PC-9 (cell line): ENCODE measurements at regions not wholly inside any gene's neighbourhood (a gene's known extent, or its start where the extent isn't known, plus 50 kb on each side); places are given as distances from the start of the nearest gene placed in this dataset.

ENCODE experiments used
- BruUV-seq: library from RNA; stranded (reverse); fragments of 400-500 nt; replicated peaks from 2 replicates; lab custom pipeline; 2021; lab: Mats Ljungman, UMichigan
- CTCF ChIA-PET: fragments of 300-600 bp; sonication (Branson Sonifier 250); formaldehyde crosslinking; loops from one replicate; lab custom pipeline; 2022; ENCODE audit warnings: antibody characterized with exemption; lab: Charles Lee
- POLR2A ChIA-PET: fragments of 300-600 bp; sonication (Branson Sonifier 250); formaldehyde crosslinking; loops from one replicate; lab custom pipeline; 2022; ENCODE audit warnings: antibody characterized with exemption; ENCODE audit not compliant: unreplicated experiment; lab: Charles Lee
- DNase-seq, 2 experiments: peaks; one replicate each; pipeline versions ENCODE4 v3.0.0 to v3.0.0-alpha.2; 2015 to 2022; ENCODE audit warnings: mixed read lengths in 1 of 2
- H2AFZ ChIP-seq: fragments of 200-600 bp; sonication (generic); 2 replicates; pipeline ENCODE4 v1.8.1; 2017; ENCODE audit warnings: antibody characterized with exemption
- H3F3A ChIP-seq: fragments of 200-600 bp; sonication (generic); 2 replicates; pipeline ENCODE4 v1.8.1; 2017; ENCODE audit warnings: antibody characterized with exemption, mild to moderate bottlenecking, low read depth; ENCODE audit not compliant: insufficient read depth
- H3K27ac ChIP-seq: fragments of 200-600 bp; sonication (generic); 2 replicates; pipeline ENCODE4 v1.6.1; 2016; ENCODE audit warnings: mixed run types
- H3K27me3 ChIP-seq: fragments of 200-600 bp; sonication (generic); 2 replicates; pipeline ENCODE4 v1.6.1; 2016; ENCODE audit warnings: low read depth, mixed run types; ENCODE audit not compliant: insufficient read depth
- H3K36me3 ChIP-seq: fragments of 200-600 bp; sonication (generic); 2 replicates; pipeline ENCODE4 v1.6.1; 2016; ENCODE audit warnings: low read depth, mixed run types
- H3K4me1 ChIP-seq: fragments of 200-600 bp; sonication (generic); replicated peaks from 2 replicates; pipeline ENCODE4 v1.6.1; 2016; ENCODE audit warnings: mixed run types; ENCODE audit not compliant: insufficient read depth
- H3K4me2 ChIP-seq: fragments of 200-600 bp; sonication (generic); 2 replicates; pipeline ENCODE4 v1.6.1; 2017; ENCODE audit warnings: mixed run types
- H3K4me3 ChIP-seq: fragments of 200-600 bp; sonication (generic); 2 replicates; pipeline ENCODE4 v1.6.1; 2016; ENCODE audit warnings: mixed run types
- H3K79me2 ChIP-seq: fragments of 200-600 bp; sonication (generic); 2 replicates; pipeline ENCODE4 v1.6.1; 2017; ENCODE audit warnings: low read depth, mixed run types
- H3K9me2 ChIP-seq: fragments of 200-600 bp; sonication (generic); 2 replicates; pipeline ENCODE4 v1.8.1; 2017; ENCODE audit warnings: mild to moderate bottlenecking; ENCODE audit not compliant: insufficient read depth
- H3K9me3 ChIP-seq: fragments of 200-600 bp; sonication (generic); 2 replicates; pipeline ENCODE4 v1.8.1; 2016; ENCODE audit warnings: low read depth; ENCODE audit not compliant: insufficient read depth
- H4K20me1 ChIP-seq: fragments of 200-600 bp; sonication (generic); 2 replicates; pipeline ENCODE4 v1.8.1; 2017; ENCODE audit not compliant: insufficient read depth
- EZH2 ChIP-seq: fragments of 200-600 bp; sonication (generic); IDR thresholded peaks from 2 replicates; pipeline ENCODE4 v1.8.0; 2017; ENCODE audit warnings: antibody characterized with exemption, low read depth
- intact Hi-C: fragments of 100-400 bp; cut with micrococcal nuclease; formaldehyde crosslinking; loops from one replicate; pipeline ENCODE4 v1.10.0; 2022; ENCODE audit not compliant: unreplicated experiment
- TF ChIP-seq, protein P1 (sequence below): fragments of 200-600 bp; sonication (generic); conservative IDR thresholded peaks from 2 replicates; pipeline ENCODE4 v1.6.1; 2017; ENCODE audit warnings: mixed run types, antibody characterized with exemption, mild to moderate bottlenecking, moderate library complexity

DNA sequence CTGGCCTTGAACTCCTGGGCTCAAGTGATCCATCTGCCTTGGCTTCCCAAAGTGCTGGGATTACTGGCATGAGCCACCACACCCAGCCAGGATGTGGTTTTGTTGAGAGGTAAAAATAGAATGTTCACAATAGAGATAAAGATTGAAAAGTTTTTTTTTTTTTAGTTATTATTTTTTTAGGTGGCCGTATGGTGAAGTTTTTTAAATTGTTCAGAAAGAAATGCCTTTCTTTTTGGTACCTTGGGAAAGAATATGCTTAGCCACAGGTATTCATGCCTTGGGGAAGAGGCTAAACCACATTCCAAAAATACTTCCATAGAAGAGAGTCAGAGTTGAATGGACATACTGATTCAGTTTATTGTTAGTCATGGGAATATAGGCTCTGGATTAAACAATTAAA, 143.4 kb downstream of the C11orf91 start:
- Histone ChIP-seq H3K27me3 (no peaks in the 10 kb centered on the region), H3F3A (peaks cover 28% of the 10 kb centered on the region), H3K9me3 (0 out of 2 replicates have a peak, but pooled peaks cover 5% of the 10 kb centered on the region), H3K4me3 (no peak overlapping the region), H3K4me2 (peak overlapping the region; percentile 51), H2AFZ (no peak overlapping the region), H3K27ac (peak overlapping the region; percentile 94), H3K79me2 (no peaks in the 10 kb centered on the region), H4K20me1 (no peaks in the 10 kb centered on the region), H3K4me1 (peaks cover 30% of the 10 kb centered on the region), H3K36me3 (no peaks in the 10 kb centered on the region; the same call in 1 of the 2 replicates), H3K9me2 (no peaks in the 10 kb centered on the region)
- DNase-seq: peak; percentile 67 to 97
- ChIA-PET POLR2A (interaction anchor here (0.7 kb wide), 1 partner anchor 518 kb away, joined by 3 read pairs; the partner anchor contains the start of gene TCP11L1), CTCF (no interaction called here)
- intact Hi-C loops: loop anchor here (1.0 kb wide), 1 partner anchor 76 kb away; no protein-coding TSS in a partner anchor
- TF ChIP-seq EZH2: no peak
- TF ChIP-seq, protein P1, sequence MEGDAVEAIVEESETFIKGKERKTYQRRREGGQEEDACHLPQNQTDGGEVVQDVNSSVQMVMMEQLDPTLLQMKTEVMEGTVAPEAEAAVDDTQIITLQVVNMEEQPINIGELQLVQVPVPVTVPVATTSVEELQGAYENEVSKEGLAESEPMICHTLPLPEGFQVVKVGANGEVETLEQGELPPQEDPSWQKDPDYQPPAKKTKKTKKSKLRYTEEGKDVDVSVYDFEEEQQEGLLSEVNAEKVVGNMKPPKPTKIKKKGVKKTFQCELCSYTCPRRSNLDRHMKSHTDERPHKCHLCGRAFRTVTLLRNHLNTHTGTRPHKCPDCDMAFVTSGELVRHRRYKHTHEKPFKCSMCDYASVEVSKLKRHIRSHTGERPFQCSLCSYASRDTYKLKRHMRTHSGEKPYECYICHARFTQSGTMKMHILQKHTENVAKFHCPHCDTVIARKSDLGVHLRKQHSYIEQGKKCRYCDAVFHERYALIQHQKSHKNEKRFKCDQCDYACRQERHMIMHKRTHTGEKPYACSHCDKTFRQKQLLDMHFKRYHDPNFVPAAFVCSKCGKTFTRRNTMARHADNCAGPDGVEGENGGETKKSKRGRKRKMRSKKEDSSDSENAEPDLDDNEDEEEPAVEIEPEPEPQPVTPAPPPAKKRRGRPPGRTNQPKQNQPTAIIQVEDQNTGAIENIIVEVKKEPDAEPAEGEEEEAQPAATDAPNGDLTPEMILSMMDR: no peak
- BruUV-seq: no TSS peak

DNA sequence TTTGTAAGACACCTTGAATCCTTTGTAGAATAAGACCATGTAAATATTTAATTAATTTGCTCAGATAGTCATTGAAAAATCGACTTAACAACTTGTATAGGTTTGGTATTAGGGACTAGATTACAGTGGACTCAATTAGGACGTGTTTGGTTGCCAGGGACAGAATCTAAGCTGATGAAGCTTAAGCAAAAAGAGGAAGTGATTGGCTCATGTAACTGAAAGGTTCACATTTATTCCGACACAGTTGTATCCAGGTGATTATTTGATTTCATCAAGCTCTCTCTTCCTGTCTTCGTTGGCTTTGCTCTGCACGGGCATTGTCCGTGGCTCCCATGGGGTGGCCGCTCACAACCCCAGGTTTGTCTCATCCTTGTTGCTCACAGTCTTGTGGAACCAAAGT, 146.4 kb downstream of the C11orf91 start:
- no peak overlapping the region for H3K4me3 ChIP-seq
- no peak overlapping the region for H3K4me2 ChIP-seq
- H3K4me1 ChIP-seq: peaks cover 30% of the 10 kb centered on the region
- intact Hi-C loops: no loop called here
- H3F3A ChIP-seq: peaks cover 28% of the 10 kb centered on the region
- H3K27me3 ChIP-seq: no peaks in the 10 kb centered on the region
- H3K36me3 ChIP-seq: no peaks in the 10 kb centered on the region; the same call in 1 of the 2 replicates
- no TSS peak for BruUV-seq
- CTCF ChIA-PET: no interaction called here
- POLR2A ChIA-PET: interaction anchor here (0.6 kb wide), 1 partner anchor 81 kb away, joined by 3 read pairs; no protein-coding TSS in a partner anchor
- no peak for TF ChIP-seq EZH2
- TF ChIP-seq, protein P1: no peak
- 0 out of 2 replicates have a peak, but pooled peaks cover 5% of the 10 kb centered on the region for H3K9me3 ChIP-seq
- H4K20me1 ChIP-seq: no peaks in the 10 kb centered on the region
- no peak overlapping the region for H2AFZ ChIP-seq
- no peaks in the 10 kb centered on the region for H3K79me2 ChIP-seq
- H3K27ac ChIP-seq: no peak overlapping the region
- H3K9me2 ChIP-seq: no peaks in the 10 kb centered on the region
- DNase-seq: no peak

DNA sequence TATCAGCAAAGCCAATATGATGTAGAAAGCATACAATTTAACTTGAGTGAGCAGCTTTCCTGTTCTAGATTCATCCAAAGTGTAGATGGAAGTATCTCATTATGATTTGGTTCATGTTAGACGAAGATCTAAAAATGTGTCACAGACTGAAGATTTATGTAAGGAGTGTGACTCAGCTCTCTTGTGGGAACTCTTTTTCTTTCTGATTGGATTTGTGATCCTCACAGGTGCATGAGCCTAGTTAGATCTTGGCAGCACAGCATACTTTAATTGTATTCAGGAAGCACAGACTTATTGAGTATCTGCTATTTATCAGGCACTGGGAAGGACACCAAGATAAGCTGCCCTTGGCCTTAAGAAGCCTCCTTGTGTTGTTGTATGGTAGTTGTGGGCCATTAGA, 147.1 kb downstream of the C11orf91 start:
- H3K36me3 ChIP-seq: no peaks in the 10 kb centered on the region; the same call in 1 of the 2 replicates
- no peaks in the 10 kb centered on the region for H3K9me2 ChIP-seq
- no TSS peak for BruUV-seq
- H3K4me2 ChIP-seq: no peak overlapping the region
- TF ChIP-seq, protein P1: no peak
- TF ChIP-seq EZH2: no peak
- H3K27ac ChIP-seq: peak overlapping the region; percentile 33
- H4K20me1 ChIP-seq: no peaks in the 10 kb centered on the region
- no peaks in the 10 kb centered on the region for H3K27me3 ChIP-seq
- peak in 1 of 2 experiments; percentile 67 for DNase-seq
- no peak overlapping the region for H2AFZ ChIP-seq
- ChIA-PET CTCF (interaction anchor here (0.7 kb wide), 1 partner anchor 114 kb away, joined by 3 read pairs; no protein-coding TSS in a partner anchor), POLR2A (no interaction called here)
- H3K4me3 ChIP-seq: no peak overlapping the region
- H3K79me2 ChIP-seq: no peaks in the 10 kb centered on the region
- 0 out of 2 replicates have a peak, but pooled peaks cover 5% of the 10 kb centered on the region for H3K9me3 ChIP-seq
- intact Hi-C loops: no loop called here
- H3K4me1 ChIP-seq: peaks cover 30% of the 10 kb centered on the region
- peaks cover 28% of the 10 kb centered on the region for H3F3A ChIP-seq
